ENCODE measurements at regions not wholly inside any gene's neighbourhood (a gene's known extent, or its start where the extent isn't known, plus 50 kb on each side); places are given as distances from the start of the nearest gene placed in this dataset.

GRCh38 chr17:15109608-15110007 is 155.5 kb downstream of the PMP22 start:
- DNase-seq (ENCODE audit: low spot score) = peak; percentile 43

GRCh38 chr17:15108992-15109391 is 156.1 kb downstream of the PMP22 start:
- no peak for DNase-seq (ENCODE audit: low spot score)

- DNase-seq (ENCODE audit: low spot score) = no peak
Observed at GRCh38 chr17:15106540-15106939, 158.6 kb downstream of the PMP22 start.

GRCh38 chr17:15103785-15104184 is 161.3 kb downstream of the PMP22 start:
- DNase-seq (ENCODE audit: low spot score) = no peak

- DNase-seq (ENCODE audit: low spot score) = no peak
Observed at GRCh38 chr17:15101175-15101574, 164.0 kb downstream of the PMP22 start.

- DNase-seq (ENCODE audit: low spot score) = no peak
Observed at GRCh38 chr17:15096511-15096910, 168.6 kb downstream of the PMP22 start.

GRCh38 chr17:15095935-15096334 is 169.2 kb downstream of the PMP22 start:
- DNase-seq (ENCODE audit: low spot score) = no peak

- no peak for DNase-seq (ENCODE audit: low spot score)
Observed at GRCh38 chr17:15092762-15093161, 172.4 kb downstream of the PMP22 start.

- DNase-seq (ENCODE audit: low spot score) = no peak
Observed at GRCh38 chr17:15092261-15092660, 172.9 kb downstream of the PMP22 start.

GRCh38 chr17:15091825-15092224 is 173.3 kb downstream of the PMP22 start:
- DNase-seq (ENCODE audit: low spot score) = no peak

GRCh38 chr17:15090533-15090932 is 174.6 kb downstream of the PMP22 start:
- DNase-seq (ENCODE audit: low spot score) = no peak

GRCh38 chr17:15087946-15088345 is 177.2 kb downstream of the PMP22 start:
- DNase-seq (ENCODE audit: low spot score) = no peak

- DNase-seq (ENCODE audit: low spot score) = no peak
Observed at GRCh38 chr17:15086776-15087295, 178.3 kb downstream of the PMP22 start.

- no peak for DNase-seq (ENCODE audit: low spot score)
Observed at GRCh38 chr17:15085890-15086677, 179.0 kb downstream of the PMP22 start.

GRCh38 chr17:15083225-15083624 is 181.9 kb downstream of the PMP22 start:
- no peak for DNase-seq (ENCODE audit: low spot score)

- no peak for DNase-seq (ENCODE audit: low spot score)
Observed at GRCh38 chr17:15081008-15081407, 184.1 kb downstream of the PMP22 start.

GRCh38 chr17:15078570-15078969 is 186.6 kb downstream of the PMP22 start:
- DNase-seq (ENCODE audit: low spot score) = no peak

GRCh38 chr17:15076991-15077663 is 188.0 kb downstream of the PMP22 start:
- no peak for DNase-seq (ENCODE audit: low spot score)

GRCh38 chr17:15051933-15052332 is 213.2 kb downstream of the PMP22 start:
- no peak for DNase-seq (ENCODE audit: low spot score)

- DNase-seq (ENCODE audit: low spot score) = no peak
Observed at GRCh38 chr17:15049795-15050160, 215.3 kb downstream of the PMP22 start.

GRCh38 chr17:15048933-15049794 is 216.0 kb downstream of the PMP22 start:
- no peak for DNase-seq (ENCODE audit: low spot score)

- no peak for DNase-seq (ENCODE audit: low spot score)
Observed at GRCh38 chr17:15048381-15048780, 216.7 kb downstream of the PMP22 start.
